ENCODE measurements at regions not wholly inside any gene's neighbourhood (a gene's known extent, or its start where the extent isn't known, plus 50 kb on each side); places are given as distances from the start of the nearest gene placed in this dataset.

DNA sequence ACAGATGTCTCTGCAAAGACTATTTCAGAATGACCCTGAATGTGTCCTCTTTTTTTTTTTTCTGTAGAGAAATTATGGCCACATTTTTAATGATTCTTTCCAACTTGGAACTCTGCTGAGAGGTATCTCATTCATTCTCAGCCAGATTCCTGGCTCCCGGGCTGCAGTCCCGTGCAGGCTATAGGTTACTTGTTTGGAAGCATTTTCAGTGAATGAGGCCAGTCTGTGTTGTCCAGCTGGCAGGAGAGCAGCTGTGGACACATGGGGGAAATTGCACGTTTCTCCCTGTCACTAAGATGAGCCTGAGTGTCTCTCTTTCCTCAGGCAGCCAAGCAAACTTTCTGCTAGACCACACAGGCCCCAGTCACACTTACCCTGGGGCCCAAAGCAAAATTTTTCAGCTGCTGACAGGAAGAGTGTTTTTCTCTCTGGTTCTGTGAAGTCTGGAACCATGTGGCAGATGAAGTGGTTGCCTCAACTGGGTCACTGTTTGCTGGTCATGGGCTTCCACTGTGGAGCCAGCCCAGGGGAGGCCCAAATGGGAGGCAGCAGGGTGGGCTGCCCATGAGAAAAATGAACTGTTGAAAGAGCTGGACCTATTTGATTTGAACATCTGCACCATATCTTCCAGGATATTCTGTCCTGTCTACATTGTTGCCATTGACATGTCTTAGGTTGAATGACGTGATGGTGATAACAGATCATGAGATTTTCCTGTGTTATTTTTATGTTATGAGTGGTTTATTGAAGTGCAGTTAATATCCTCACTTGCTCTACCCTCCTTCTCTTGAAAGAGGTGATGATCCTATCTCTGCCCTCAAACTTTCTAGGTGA is 431.2 kb downstream of the LPIN1 start:
- DNase-seq: no peak

DNA sequence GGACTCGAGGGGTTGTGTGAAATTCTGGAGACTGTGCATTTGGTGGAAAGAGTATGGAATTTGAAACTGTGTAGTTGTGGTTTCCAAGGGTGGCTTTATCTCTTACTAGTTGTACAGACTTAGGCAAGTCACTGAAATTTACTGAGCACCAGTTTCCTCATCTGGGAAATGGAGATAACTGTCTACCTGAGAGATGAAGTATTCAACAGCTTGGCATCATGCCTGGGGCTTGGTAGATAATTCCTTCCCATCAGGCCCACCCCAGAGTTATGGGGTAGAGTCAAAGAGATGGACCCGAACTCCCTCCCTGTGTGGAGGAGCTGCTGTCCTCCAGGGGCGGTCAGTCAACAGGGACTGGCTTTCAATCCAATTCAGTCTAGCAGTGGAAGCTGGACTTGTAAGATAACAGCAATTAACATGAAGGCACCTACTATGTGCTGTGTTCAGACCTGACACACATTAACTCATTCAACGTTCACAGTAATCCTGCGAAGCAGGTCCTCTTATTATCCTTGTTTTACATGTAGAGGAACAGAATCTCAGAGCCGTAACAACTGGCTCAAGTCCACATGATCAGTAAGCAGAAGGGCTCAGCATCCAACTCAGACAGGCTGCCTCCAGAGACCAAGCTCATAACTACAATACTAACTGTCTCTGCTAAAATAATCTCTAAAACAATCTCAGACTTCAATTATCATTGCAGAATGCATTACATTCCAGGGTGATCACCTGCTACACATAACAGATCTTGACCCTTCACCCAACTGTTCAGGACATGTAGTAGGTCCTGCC is 432.1 kb downstream of the LPIN1 start:
- DNase-seq: no peak

- no peak for DNase-seq
These were observed 433.6 kb downstream of the LPIN1 start for GRCh38 chr2:12180031-12180430.

DNA sequence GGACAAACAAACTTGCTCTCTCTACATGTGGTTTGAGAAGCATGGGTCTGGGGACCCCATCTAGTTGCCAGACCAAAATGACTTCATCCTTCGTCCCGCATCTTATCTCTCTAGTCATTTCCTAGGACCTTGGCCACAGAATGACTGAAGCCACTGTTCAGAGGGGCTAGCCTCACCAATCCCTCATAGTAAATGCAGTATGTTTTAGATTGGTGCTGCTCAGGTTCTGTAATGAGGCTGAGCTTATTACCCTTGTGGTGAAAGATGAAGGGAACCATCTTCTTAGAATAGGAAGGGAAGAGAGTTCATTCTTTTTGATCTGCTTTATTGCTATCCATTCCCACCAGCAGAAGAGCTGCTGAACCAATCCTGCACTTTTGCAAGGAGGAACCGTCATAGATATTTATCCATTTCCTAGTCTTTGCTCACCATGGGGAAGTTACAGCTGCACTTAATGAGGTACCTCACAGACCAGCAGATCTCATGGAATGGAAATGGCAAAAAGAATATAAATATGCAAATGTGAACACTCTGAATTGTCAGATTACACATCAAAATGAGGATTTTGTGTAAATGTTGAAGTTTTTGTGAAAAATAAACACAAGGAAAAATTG is 436.7 kb downstream of the LPIN1 start:
- no peak for DNase-seq

- no peak for DNase-seq
These were observed 446.3 kb downstream of the LPIN1 start for GRCh38 chr2:12192762-12193161.

- DNase-seq: no peak
These were observed 448.5 kb downstream of the LPIN1 start for GRCh38 chr2:12194968-12195367.

- DNase-seq: no peak
These were observed 450.1 kb downstream of the LPIN1 start for GRCh38 chr2:12196495-12196894.

DNA sequence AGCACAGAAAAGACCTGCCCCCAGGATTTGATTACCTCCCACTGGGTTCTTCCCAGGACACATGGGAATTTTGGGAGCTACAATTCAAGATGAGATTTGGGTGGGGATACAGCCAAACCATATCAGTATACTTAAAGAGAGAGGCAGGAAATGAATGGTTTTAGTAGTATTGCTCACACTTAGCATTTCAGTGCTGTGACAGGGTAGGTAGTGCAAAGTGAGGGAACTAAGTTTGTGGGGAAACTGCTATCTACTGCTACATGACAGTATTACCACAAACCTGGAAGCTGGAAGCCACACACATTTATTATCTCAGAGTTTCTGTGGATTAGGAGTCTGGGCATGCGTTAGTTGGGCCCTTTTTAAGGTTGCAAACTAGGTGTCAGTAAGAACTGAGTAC is 450.7 kb downstream of the LPIN1 start:
- DNase-seq: no peak

- no peak for DNase-seq
These were observed 453.2 kb downstream of the LPIN1 start for GRCh38 chr2:12199491-12200211.

DNA sequence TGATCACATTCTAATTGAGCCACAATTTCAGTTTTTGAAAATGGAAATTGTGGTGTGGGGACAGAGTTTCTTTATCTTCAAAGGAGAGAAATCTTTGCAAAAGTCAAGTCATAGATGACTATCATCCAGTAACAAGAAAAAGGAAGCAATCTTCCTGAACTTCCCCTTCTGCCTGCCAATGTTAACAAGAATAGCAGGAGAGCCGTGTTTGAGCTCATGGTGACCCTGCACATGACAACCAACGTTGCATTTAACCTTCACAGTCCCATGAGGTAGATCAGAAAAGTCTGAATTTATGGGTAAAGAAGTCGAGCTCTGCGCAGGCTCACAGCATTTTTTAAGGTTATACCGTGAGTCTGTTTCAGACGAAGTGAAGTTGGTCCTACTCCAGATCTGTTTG is 454.9 kb downstream of the LPIN1 start:
- DNase-seq: no peak

- no peak for DNase-seq
These were observed 456.1 kb downstream of the LPIN1 start for GRCh38 chr2:12202313-12203075.

GRCh38 chr2:12203528-12203927 is 457.1 kb downstream of the LPIN1 start:
- no peak for DNase-seq

GRCh38 chr2:12205086-12205485 is 458.7 kb downstream of the LPIN1 start:
- no peak for DNase-seq

DNA sequence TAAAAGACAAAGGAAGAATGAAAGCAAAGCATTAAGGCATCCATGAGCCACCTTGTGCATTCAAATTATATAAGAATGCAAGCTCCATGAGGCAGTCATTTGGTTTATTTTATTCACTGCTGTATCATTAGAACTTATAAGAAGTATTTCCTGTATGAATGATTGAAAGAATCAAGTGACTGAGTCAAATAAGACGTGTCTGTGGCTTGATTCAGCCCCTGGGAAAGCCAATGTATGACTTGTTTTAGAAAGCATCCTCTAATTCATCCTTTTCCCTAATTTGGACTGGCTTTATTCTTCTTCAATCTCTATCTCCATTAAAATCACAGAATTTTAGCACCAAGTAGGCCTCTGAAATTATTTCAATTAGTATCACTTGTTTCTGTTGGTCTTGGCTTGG is 461.1 kb downstream of the LPIN1 start:
- DNase-seq: no peak

GRCh38 chr2:12210016-12210933 is 463.8 kb downstream of the LPIN1 start:
- DNase-seq: no peak

DNA sequence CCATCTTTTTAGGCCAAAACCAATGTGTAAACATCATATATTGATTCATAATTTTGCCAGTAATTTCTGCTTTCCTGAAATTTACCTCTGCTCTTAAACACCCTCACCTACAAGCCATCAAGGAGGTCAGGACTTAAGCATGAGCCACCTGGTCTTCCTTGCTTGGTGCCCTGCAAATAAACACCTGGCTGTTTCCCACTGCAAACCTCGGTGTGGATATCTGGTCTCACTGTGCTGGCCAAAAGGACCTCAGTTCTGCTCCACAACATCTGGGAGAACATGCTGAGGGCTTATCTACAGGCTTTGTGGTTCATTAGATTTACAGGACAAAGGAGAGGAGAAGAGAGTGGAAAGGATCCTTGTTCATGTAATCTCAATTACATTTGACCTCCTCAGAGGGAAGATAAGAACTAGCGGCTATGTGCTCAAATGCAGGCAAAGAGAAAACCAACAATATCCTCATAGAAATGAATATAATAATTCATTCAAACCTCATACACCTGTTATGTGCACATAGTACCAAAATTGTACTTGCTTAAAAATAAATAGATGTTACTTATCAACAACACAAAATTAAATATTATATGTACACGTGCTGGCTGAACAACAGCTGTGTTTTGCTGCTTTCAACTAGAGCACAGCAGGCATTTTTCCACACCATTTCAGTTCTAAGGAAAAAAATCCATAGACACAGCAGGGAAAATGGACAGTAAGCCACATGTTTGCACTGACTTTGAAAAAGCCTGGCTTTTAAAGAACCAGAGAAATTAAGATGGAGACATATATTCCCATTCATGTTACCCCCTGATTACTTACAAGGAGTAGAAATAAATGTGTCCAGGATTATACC is 465.1 kb downstream of the LPIN1 start:
- DNase-seq: no peak

GRCh38 chr2:12212841-12213597 is 466.6 kb downstream of the LPIN1 start:
- no peak for DNase-seq

DNA sequence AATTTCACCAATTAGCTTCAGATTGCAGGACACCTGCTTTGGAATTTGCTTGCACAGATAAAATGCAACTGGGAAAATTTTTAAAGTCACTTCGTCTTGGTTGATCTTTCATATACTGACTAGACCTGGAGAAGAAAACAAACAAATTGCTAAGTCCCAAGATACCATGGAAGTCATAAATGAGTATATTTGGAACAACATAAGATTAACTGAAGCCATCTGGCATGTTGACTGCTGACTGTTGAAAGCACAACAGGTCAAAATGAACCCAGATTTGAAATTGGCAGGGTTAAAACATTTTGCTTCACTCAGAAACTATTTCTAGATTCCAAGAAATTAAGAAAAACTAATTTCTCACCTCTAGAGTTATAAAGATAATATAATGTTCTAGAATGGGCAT is 470.7 kb downstream of the LPIN1 start:
- no peak for DNase-seq

DNA sequence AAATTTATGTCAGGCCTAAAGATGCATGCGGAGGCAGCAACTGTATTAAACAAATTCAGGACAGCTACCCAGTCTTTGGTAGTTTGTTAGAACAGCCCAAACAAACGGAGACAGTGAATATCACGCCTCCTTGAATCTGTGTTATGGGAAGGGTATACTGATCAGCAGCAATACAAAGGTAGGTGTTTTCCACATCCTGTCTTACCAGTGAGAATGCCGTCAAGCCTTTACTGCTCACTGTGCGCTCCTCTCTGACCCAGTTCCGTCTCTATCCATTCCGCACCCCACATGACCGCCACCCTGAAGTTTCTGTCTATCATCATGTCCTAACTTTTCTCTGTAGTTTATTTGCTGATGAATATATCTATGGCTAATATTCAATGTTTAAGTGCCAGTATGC is 473.3 kb downstream of the LPIN1 start:
- no peak for DNase-seq

GRCh38 chr2:12221584-12221983 is 475.2 kb downstream of the LPIN1 start:
- DNase-seq: no peak
